Neural crest cell (in vitro differentiated cells): ENCODE measurements at regions not wholly inside any gene's neighbourhood (a gene's known extent, or its start where the extent isn't known, plus 50 kb on each side); places are given as distances from the start of the nearest gene placed in this dataset.

Source experiments
- DNase-seq: peaks from one replicate; pipeline ENCODE4 v3.0.0; 2021; ENCODE audit warnings: low read depth, mixed read lengths, low spot score
- H3K27ac Mint-ChIP-seq: one replicate; pipeline ENCODE4 v1.8.0; 2021; ENCODE audit warnings: mild to moderate bottlenecking, mixed read lengths; ENCODE audit not compliant: unreplicated experiment
- H3K27me3 Mint-ChIP-seq: 2 replicates; pipeline ENCODE4 v1.8.0; 2021; ENCODE audit warnings: low read depth, mild to moderate bottlenecking, mixed read lengths
- H3K36me3 Mint-ChIP-seq: 2 replicates; pipeline ENCODE4 v1.8.0; 2021; ENCODE audit warnings: low read depth, mild to moderate bottlenecking, mixed read lengths
- H3K4me1 Mint-ChIP-seq: 2 replicates; pipeline ENCODE4 v1.8.0; 2021; ENCODE audit warnings: mixed read lengths
- H3K4me3 Mint-ChIP-seq: one replicate; pipeline ENCODE4 v1.8.0; 2021; ENCODE audit warnings: mild to moderate bottlenecking, mixed read lengths
- H3K9me3 Mint-ChIP-seq: 2 replicates; pipeline ENCODE4 v1.8.0; 2021; ENCODE audit warnings: mixed read lengths
- TF ChIP-seq, protein P1 (sequence below): fragments of 200-600 bp; sonication (generic); conservative IDR thresholded peaks from 2 replicates; pipeline ENCODE4 v1.5.0; 2021; ENCODE audit warnings: antibody characterized with exemption, mild to moderate bottlenecking

DNA sequence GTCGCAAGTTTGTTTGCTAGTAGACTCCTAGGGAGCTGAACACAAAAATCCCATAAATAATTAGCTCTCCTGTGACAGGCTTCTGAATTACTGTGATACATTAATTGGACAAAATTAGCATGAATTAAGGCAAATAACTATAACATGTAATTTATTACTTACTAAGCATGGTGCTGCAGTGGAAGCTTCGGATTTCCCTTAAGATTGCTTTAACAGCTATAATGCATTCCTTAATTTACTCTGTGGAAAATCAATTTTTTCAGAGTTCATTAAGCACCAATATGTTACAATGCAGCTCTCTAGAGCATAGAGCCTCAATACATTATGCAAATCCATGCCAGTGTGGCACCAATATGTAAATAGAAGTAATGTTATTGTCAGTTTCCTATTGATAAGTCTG is 201.5 kb downstream of the MDFIC start:
- no peak overlapping the region for H3K4me3 Mint-ChIP-seq
- H3K27ac Mint-ChIP-seq = no peak overlapping the region

DNA sequence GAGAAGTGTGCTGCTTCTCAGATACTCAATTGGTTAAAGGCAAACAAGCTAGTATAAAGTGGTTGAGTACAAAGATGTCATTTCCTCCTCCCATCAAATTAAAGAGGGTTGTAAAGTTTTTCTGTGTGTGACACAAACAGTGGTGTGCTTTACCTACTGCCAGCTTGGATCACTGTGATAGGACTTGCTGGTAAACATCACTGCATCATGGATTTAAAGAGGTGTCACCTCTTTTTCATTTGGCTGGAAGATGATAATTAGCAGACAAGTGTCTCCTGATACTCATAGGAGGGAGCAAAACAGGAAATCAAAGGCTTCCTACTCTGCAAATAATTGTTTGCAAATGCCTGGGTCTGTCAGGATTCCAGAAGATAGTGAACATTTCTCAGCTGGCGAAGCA is 200.5 kb downstream of the MDFIC start:
- TF ChIP-seq, protein P1, sequence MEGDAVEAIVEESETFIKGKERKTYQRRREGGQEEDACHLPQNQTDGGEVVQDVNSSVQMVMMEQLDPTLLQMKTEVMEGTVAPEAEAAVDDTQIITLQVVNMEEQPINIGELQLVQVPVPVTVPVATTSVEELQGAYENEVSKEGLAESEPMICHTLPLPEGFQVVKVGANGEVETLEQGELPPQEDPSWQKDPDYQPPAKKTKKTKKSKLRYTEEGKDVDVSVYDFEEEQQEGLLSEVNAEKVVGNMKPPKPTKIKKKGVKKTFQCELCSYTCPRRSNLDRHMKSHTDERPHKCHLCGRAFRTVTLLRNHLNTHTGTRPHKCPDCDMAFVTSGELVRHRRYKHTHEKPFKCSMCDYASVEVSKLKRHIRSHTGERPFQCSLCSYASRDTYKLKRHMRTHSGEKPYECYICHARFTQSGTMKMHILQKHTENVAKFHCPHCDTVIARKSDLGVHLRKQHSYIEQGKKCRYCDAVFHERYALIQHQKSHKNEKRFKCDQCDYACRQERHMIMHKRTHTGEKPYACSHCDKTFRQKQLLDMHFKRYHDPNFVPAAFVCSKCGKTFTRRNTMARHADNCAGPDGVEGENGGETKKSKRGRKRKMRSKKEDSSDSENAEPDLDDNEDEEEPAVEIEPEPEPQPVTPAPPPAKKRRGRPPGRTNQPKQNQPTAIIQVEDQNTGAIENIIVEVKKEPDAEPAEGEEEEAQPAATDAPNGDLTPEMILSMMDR = no peak
- H3K27me3 Mint-ChIP-seq = no peaks in the 10 kb centered on the region
- H3K9me3 Mint-ChIP-seq = no peaks in the 10 kb centered on the region
- no peak overlapping the region for H3K27ac Mint-ChIP-seq
- H3K4me3 Mint-ChIP-seq = no peak overlapping the region
- no peak for DNase-seq
- no peaks in the 10 kb centered on the region for H3K4me1 Mint-ChIP-seq
- H3K36me3 Mint-ChIP-seq = no peaks in the 10 kb centered on the region

More for the DNA sequence above, 201.5 kb downstream of the MDFIC start:
- H3K4me1 Mint-ChIP-seq = no peaks in the 10 kb centered on the region
- TF ChIP-seq, protein P1 = no peak
- H3K9me3 Mint-ChIP-seq = no peaks in the 10 kb centered on the region
- H3K36me3 Mint-ChIP-seq = no peaks in the 10 kb centered on the region
- no peaks in the 10 kb centered on the region for H3K27me3 Mint-ChIP-seq
- DNase-seq = no peak

- no peaks in the 10 kb centered on the region for H3K9me3 Mint-ChIP-seq
- no peak overlapping the region for H3K4me3 Mint-ChIP-seq
- TF ChIP-seq, protein P1 = no peak
- no peak for DNase-seq
- no peak overlapping the region for H3K27ac Mint-ChIP-seq
- no peaks in the 10 kb centered on the region for H3K36me3 Mint-ChIP-seq
- no peaks in the 10 kb centered on the region for H3K27me3 Mint-ChIP-seq
- H3K4me1 Mint-ChIP-seq = no peaks in the 10 kb centered on the region
Observed at GRCh38 chr7:115117748-115118147, 195.9 kb downstream of the MDFIC start.

- Mint-ChIP-seq H3K9me3 (no peaks in the 10 kb centered on the region), H3K27me3 (no peaks in the 10 kb centered on the region), H3K27ac (no peak overlapping the region), H3K4me1 (no peaks in the 10 kb centered on the region), H3K36me3 (no peaks in the 10 kb centered on the region), H3K4me3 (no peak overlapping the region)
- TF ChIP-seq, protein P1 = no peak
- DNase-seq = no peak
Observed at GRCh38 chr7:115116773-115117715, 195.2 kb downstream of the MDFIC start.

GRCh38 chr7:115113776-115114175 is 191.9 kb downstream of the MDFIC start:
- TF ChIP-seq, protein P1 = no peak
- Mint-ChIP-seq H3K9me3 (no peaks in the 10 kb centered on the region), H3K27ac (no peak overlapping the region), H3K36me3 (no peaks in the 10 kb centered on the region), H3K27me3 (no peaks in the 10 kb centered on the region), H3K4me1 (no peaks in the 10 kb centered on the region), H3K4me3 (no peak overlapping the region)
- no peak for DNase-seq
